ENCODE measurements at regions not wholly inside any gene's neighbourhood (a gene's known extent, or its start where the extent isn't known, plus 50 kb on each side); places are given as distances from the start of the nearest gene placed in this dataset.
A peak's percentile ranks its signal among the peaks of the same experiment; 100 is the strongest.

GRCh38 chr5:154107010-154107409 is 68.2 kb downstream of the MFAP3 start:
- no peak overlapping the region for H3K4me3 ChIP-seq (replicated peaks; ENCODE audit: low read depth, low read length)
- TF ChIP-seq, protein P1, sequence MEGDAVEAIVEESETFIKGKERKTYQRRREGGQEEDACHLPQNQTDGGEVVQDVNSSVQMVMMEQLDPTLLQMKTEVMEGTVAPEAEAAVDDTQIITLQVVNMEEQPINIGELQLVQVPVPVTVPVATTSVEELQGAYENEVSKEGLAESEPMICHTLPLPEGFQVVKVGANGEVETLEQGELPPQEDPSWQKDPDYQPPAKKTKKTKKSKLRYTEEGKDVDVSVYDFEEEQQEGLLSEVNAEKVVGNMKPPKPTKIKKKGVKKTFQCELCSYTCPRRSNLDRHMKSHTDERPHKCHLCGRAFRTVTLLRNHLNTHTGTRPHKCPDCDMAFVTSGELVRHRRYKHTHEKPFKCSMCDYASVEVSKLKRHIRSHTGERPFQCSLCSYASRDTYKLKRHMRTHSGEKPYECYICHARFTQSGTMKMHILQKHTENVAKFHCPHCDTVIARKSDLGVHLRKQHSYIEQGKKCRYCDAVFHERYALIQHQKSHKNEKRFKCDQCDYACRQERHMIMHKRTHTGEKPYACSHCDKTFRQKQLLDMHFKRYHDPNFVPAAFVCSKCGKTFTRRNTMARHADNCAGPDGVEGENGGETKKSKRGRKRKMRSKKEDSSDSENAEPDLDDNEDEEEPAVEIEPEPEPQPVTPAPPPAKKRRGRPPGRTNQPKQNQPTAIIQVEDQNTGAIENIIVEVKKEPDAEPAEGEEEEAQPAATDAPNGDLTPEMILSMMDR (IDR thresholded peaks at IDR 0.05; ENCODE audit: low read length, missing control alignments), result no peak
- DNase-seq (ENCODE audit: low read depth), result no peak

- H3K4me3 ChIP-seq (replicated peaks; ENCODE audit: low read depth, low read length), result no peak overlapping the region
- no peak for DNase-seq (ENCODE audit: low read depth)
- TF ChIP-seq, protein P1 (IDR thresholded peaks at IDR 0.05; ENCODE audit: low read length, missing control alignments), result no peak
Observed at GRCh38 chr5:154107756-154108155, 69.0 kb downstream of the MFAP3 start.

- TF ChIP-seq, protein P1 (IDR thresholded peaks at IDR 0.05; ENCODE audit: low read length, missing control alignments), result no peak
- no peak overlapping the region for H3K4me3 ChIP-seq (replicated peaks; ENCODE audit: low read depth, low read length)
- DNase-seq (ENCODE audit: low read depth), result no peak
Observed at GRCh38 chr5:154109416-154110106, 70.8 kb downstream of the MFAP3 start.

DNA sequence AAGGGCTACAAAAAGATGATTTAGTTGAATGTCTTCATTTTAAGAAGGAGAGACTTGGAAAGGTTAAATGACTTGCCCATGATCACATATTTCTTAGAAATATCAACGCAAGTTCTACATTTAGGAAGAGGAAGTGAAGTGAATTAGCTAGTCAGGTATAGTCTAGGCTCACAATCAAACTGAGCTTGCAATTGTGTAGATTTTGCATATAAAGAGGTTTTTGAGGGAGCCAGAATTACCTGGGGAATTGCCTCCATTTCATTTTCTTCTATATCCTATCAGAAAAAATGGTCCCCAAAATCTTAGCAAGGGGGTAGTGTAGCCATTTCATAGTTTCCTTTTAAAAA is 71.3 kb downstream of the MFAP3 start:
- no peak for DNase-seq (ENCODE audit: low read depth)
- TF ChIP-seq, protein P1 (IDR thresholded peaks at IDR 0.05; ENCODE audit: low read length, missing control alignments), result no peak
- H3K4me3 ChIP-seq (replicated peaks; ENCODE audit: low read depth, low read length), result no peak overlapping the region

GRCh38 chr5:154110716-154111115 is 71.9 kb downstream of the MFAP3 start:
- H3K4me3 ChIP-seq (replicated peaks; ENCODE audit: low read depth, low read length), result no peak overlapping the region
- TF ChIP-seq, protein P1 (IDR thresholded peaks at IDR 0.05; ENCODE audit: low read length, missing control alignments), result no peak
- peak; percentile 28 for DNase-seq (ENCODE audit: low read depth)

GRCh38 chr5:154111214-154111613 is 72.4 kb downstream of the MFAP3 start:
- TF ChIP-seq, protein P1 (IDR thresholded peaks at IDR 0.05; ENCODE audit: low read length, missing control alignments), result no peak
- DNase-seq (ENCODE audit: low read depth), result no peak
- H3K4me3 ChIP-seq (replicated peaks; ENCODE audit: low read depth, low read length), result no peak overlapping the region

DNA sequence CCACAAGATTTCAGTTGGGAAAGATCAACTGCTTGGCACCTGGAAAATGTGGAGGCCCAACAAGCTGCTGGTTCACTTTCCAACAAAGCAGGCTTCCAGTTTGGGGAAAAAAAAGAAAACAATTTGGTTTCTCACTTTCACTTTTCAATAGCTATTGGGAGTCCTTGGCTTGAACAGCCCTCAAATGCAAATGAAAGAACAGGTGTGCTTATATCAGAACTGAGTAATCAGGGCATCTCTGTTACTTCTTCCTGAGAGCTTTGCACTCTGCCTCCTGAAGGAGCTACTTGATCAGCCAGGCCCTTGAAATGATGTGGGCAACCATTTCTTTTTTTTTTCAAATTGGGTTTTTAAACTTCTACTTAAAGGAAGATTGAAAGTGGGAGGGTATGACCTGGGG is 73.5 kb downstream of the MFAP3 start:
- no peak for DNase-seq (ENCODE audit: low read depth)
- TF ChIP-seq, protein P1 (IDR thresholded peaks at IDR 0.05; ENCODE audit: low read length, missing control alignments), result no peak

More for the DNA sequence above, 73.5 kb downstream of the MFAP3 start:
- no peak overlapping the region for H3K4me3 ChIP-seq (replicated peaks; ENCODE audit: low read depth, low read length)
